DMS 273 (cell line): ENCODE measurements at regions not wholly inside any gene's neighbourhood (a gene's known extent, or its start where the extent isn't known, plus 50 kb on each side); places are given as distances from the start of the nearest gene placed in this dataset.
"Not testable (repeated sequence)": the region's sequence is repeated elsewhere in the genome, so short reads cannot be mapped to it uniquely, and the experiment has no call there.

Experiments
- DNase-seq: peaks from one replicate; lab custom pipeline; 2025; ENCODE audit not compliant: unreplicated experiment; lab: John Stamatoyannopoulos, UW

- DNase-seq: no peak
These were observed 120.5 kb downstream of the APIP start for GRCh38 chr11:34795641-34796040.

GRCh38 chr11:34794696-34795095 lies 121.5 kb downstream of the APIP start:
- no peak for DNase-seq

GRCh38 chr11:34793666-34794065 lies 122.5 kb downstream of the APIP start:
- no peak for DNase-seq

- DNase-seq: no peak
These were observed 123.3 kb downstream of the APIP start for GRCh38 chr11:34792814-34793258.

GRCh38 chr11:34791780-34792542 lies 124.2 kb downstream of the APIP start:
- DNase-seq: no peak

GRCh38 chr11:34790620-34791019 lies 125.6 kb downstream of the APIP start:
- DNase-seq: no peak

- DNase-seq: no peak
These were observed 126.9 kb downstream of the APIP start for GRCh38 chr11:34789196-34789834.

- DNase-seq: no peak
These were observed 127.5 kb downstream of the APIP start for GRCh38 chr11:34788642-34789041.

- DNase-seq: no peak
These were observed 128.3 kb downstream of the APIP start for GRCh38 chr11:34787895-34788294.

- no peak for DNase-seq
These were observed 128.8 kb downstream of the APIP start for GRCh38 chr11:34787348-34787747.

GRCh38 chr11:34784318-34784841 lies 131.8 kb downstream of the APIP start:
- DNase-seq: no peak

GRCh38 chr11:34783816-34784317 lies 132.3 kb downstream of the APIP start:
- no peak for DNase-seq

- not testable (repeated sequence) for DNase-seq
These were observed 134.4 kb downstream of the APIP start for GRCh38 chr11:34781826-34782225.

- no peak for DNase-seq
These were observed 140.7 kb downstream of the APIP start for GRCh38 chr11:34775417-34775888.

- DNase-seq: no peak
These were observed 141.6 kb downstream of the APIP start for GRCh38 chr11:34774604-34775003.

GRCh38 chr11:34773826-34774225 lies 142.4 kb downstream of the APIP start:
- DNase-seq: no peak

- DNase-seq: no peak
These were observed 143.0 kb downstream of the APIP start for GRCh38 chr11:34773211-34773610.

GRCh38 chr11:34770111-34770510 lies 146.1 kb downstream of the APIP start:
- DNase-seq: no peak

- no peak for DNase-seq
These were observed 147.0 kb downstream of the APIP start for GRCh38 chr11:34769224-34769623.

GRCh38 chr11:34762625-34763024 lies 141.7 kb downstream of the EHF start:
- not testable (repeated sequence) for DNase-seq

- DNase-seq: no peak
These were observed 137.4 kb downstream of the EHF start for GRCh38 chr11:34758262-34758661.

- no peak for DNase-seq
These were observed 136.1 kb downstream of the EHF start for GRCh38 chr11:34757026-34757451.
